GM23338 (cell line): ENCODE measurements at regions not wholly inside any gene's neighbourhood (a gene's known extent, or its start where the extent isn't known, plus 50 kb on each side); places are given as distances from the start of the nearest gene placed in this dataset.

Source experiments
- ATAC-seq: fragments of 200-7000 bp; cut with Tn5 transposase; 3 replicates; pipeline ENCODE4 v1.9.1; 2020
- DNase-seq: peaks from one replicate; pipeline ENCODE4 v3.0.0-alpha.2; 2015; ENCODE audit warnings: low spot score
- H2AFZ ChIP-seq: fragments of 200-600 bp; sonication (generic); 2 replicates; pipeline ENCODE4 v1.8.0; 2016; ENCODE audit warnings: antibody characterized with exemption, mild to moderate bottlenecking, moderate library complexity
- H3F3A ChIP-seq: fragments of 200-600 bp; sonication (generic); replicated peaks from 2 replicates; pipeline ENCODE4 v1.8.0; 2017; ENCODE audit warnings: antibody characterized with exemption, mixed run types, low read depth
- H3K27ac ChIP-seq: fragments of 200-600 bp; sonication (generic); 2 replicates; pipeline ENCODE4 v1.6.1; 2016; ENCODE audit warnings: low read depth
- H3K27me3 ChIP-seq: fragments of 200-600 bp; sonication (generic); 2 replicates; pipeline ENCODE4 v1.8.0; 2016; ENCODE audit warnings: mild to moderate bottlenecking, mixed run types, moderate library complexity; ENCODE audit not compliant: insufficient read depth
- H3K36me3 ChIP-seq: fragments of 200-600 bp; sonication (generic); 2 replicates; pipeline ENCODE4 v1.8.0; 2016; ENCODE audit warnings: mild to moderate bottlenecking; ENCODE audit not compliant: insufficient read depth
- H3K4me1 ChIP-seq: fragments of 200-600 bp; sonication (generic); 2 replicates; pipeline ENCODE4 v1.8.0; 2016; ENCODE audit warnings: mild to moderate bottlenecking, moderate library complexity; ENCODE audit not compliant: insufficient read depth
- H3K4me2 ChIP-seq: fragments of 200-600 bp; sonication (generic); 2 replicates; pipeline ENCODE4 v1.7.1; 2017; ENCODE audit warnings: mixed run types
- H3K4me3 ChIP-seq: fragments of 200-600 bp; sonication (generic); 2 replicates; pipeline ENCODE4 v1.6.1; 2016; ENCODE audit warnings: mixed run types
- H3K79me2 ChIP-seq: fragments of 200-600 bp; sonication (generic); replicated peaks from 2 replicates; pipeline ENCODE4 v1.8.0; 2017; ENCODE audit warnings: mild to moderate bottlenecking; ENCODE audit not compliant: insufficient read depth
- H3K9me2 ChIP-seq: fragments of 200-600 bp; sonication (generic); 2 replicates; pipeline ENCODE4 v1.8.0; 2017; ENCODE audit not compliant: insufficient read depth
- H4K20me1 ChIP-seq: fragments of 200-600 bp; sonication (generic); replicated peaks from 2 replicates; pipeline ENCODE4 v1.8.0; 2017; ENCODE audit warnings: mild to moderate bottlenecking; ENCODE audit not compliant: insufficient read depth
- H3K27ac Mint-ChIP-seq: 2 replicates; pipeline ENCODE4 v1.8.0; 2020; ENCODE audit warnings: inconsistent platforms, mild to moderate bottlenecking, moderate library complexity, mixed read lengths
- H3K27me3 Mint-ChIP-seq: 3 replicates; pipeline ENCODE4 v1.8.0; 2022; ENCODE audit warnings: low read depth, mild to moderate bottlenecking, moderate library complexity, mixed read lengths, inconsistent platforms; ENCODE audit not compliant: insufficient read depth, poor library complexity
- H3K36me3 Mint-ChIP-seq: 3 replicates; pipeline ENCODE4 v1.8.0; 2021; ENCODE audit warnings: low read depth, mild to moderate bottlenecking, inconsistent platforms, moderate library complexity, mixed read lengths
- H3K4me1 Mint-ChIP-seq: 3 replicates; pipeline ENCODE4 v1.8.0; 2020; ENCODE audit warnings: mild to moderate bottlenecking, inconsistent platforms, mixed read lengths
- H3K4me3 Mint-ChIP-seq: 3 replicates; pipeline ENCODE4 v1.8.0; 2021; ENCODE audit warnings: moderate library complexity, mild to moderate bottlenecking, inconsistent platforms, mixed read lengths
- H3K9me3 Mint-ChIP-seq: 3 replicates; pipeline ENCODE4 v1.8.0; 2020; ENCODE audit warnings: moderate library complexity, mild to moderate bottlenecking, inconsistent platforms, mixed read lengths
- CREB1 ChIP-seq: fragments of 250-450 bp; sonication (Bioruptor Pico); IDR thresholded peaks from 2 replicates; pipeline ENCODE4 v1.5.0; 2020; ENCODE audit warnings: low read depth, mild to moderate bottlenecking, moderate library complexity
- ETS1 ChIP-seq: IDR thresholded peaks from 2 replicates; pipeline ENCODE4 v1.6.1; 2016; ENCODE audit warnings: antibody characterized with exemption
- EZH2 ChIP-seq: fragments of 200-600 bp; sonication (generic); IDR thresholded peaks from one replicate; pipeline ENCODE4 v1.8.0; 2017; ENCODE audit warnings: antibody characterized with exemption, mild to moderate bottlenecking, low read depth; ENCODE audit not compliant: unreplicated experiment
- EZH2phosphoT487 ChIP-seq: fragments of 200-600 bp; sonication (generic); IDR thresholded peaks from one replicate; pipeline ENCODE4 v1.8.1; 2018; ENCODE audit warnings: antibody characterized with exemption; ENCODE audit not compliant: unreplicated experiment
- NANOG ChIP-seq: IDR thresholded peaks from 2 replicates; pipeline ENCODE4 v1.6.1; 2016; ENCODE audit warnings: antibody characterized with exemption, borderline replicate concordance
- REST ChIP-seq: IDR thresholded peaks from one replicate; pipeline ENCODE4 v1.6.1; 2018; ENCODE audit warnings: antibody characterized with exemption; ENCODE audit not compliant: unreplicated experiment
- STAT1 ChIP-seq: IDR thresholded peaks from one replicate; pipeline ENCODE4 v1.6.1; 2016; ENCODE audit warnings: antibody characterized with exemption; ENCODE audit not compliant: unreplicated experiment
- ZNF114 ChIP-seq: fragments of 250-450 bp; sonication (Bioruptor Pico); IDR thresholded peaks from 2 replicates; pipeline ENCODE4 v1.5.0; 2020; ENCODE audit warnings: mild to moderate bottlenecking, moderate library complexity
- ZNF462 ChIP-seq: fragments of 250-450 bp; sonication (Bioruptor Pico); IDR thresholded peaks from 2 replicates; pipeline ENCODE4 v1.5.0; 2020; ENCODE audit warnings: mild to moderate bottlenecking, moderate library complexity

- TF ChIP-seq REST (no peak), EZH2 (no peak), NANOG (no peak), CREB1 (no peak), EZH2phosphoT487 (no peak), ZNF114 (CRISPR knock-in tag) (no peak), STAT1 (no peak), ETS1 (no peak)
Observed at GRCh38 chr5:23235246-23235645, 272.2 kb upstream of the PRDM9 start (continued).

- Histone ChIP-seq H3K79me2 (no peaks in the 10 kb centered on the region), H3K27ac (peak overlapping the region; percentile 92), H3K27me3 (no peaks in the 10 kb centered on the region), H2AFZ (no peak overlapping the region), H4K20me1 (no peaks in the 10 kb centered on the region), H3K4me3 (0 out of 2 replicates have a peak overlapping the region, but pooled peaks have one; percentile 5), H3F3A (no peaks in the 10 kb centered on the region), H3K4me2 (peak overlapping the region; percentile 54), H3K4me1 (peaks cover 54% of the 10 kb centered on the region), H3K36me3 (no peaks in the 10 kb centered on the region), H3K9me2 (peaks cover 5% of the 10 kb centered on the region; the same call in 1 of the 2 replicates)
- peaks cover 2% of the 10 kb centered on the region for H3K27me3 Mint-ChIP-seq
- no peaks in the 10 kb centered on the region for H3K9me3 Mint-ChIP-seq
- peak overlapping the region; percentile 7; the same call in 1 of the 2 replicates for H3K27ac Mint-ChIP-seq
- DNase-seq (peak; percentile 75), ATAC-seq (peak; percentile 91)
- H3K36me3 Mint-ChIP-seq, result peaks cover 11% of the 10 kb centered on the region; the same call in 2 of the 3 replicates
- no peak for TF ChIP-seq EZH2
- peak; percentile 63; the same call in 1 of the 2 replicates for TF ChIP-seq CREB1
- TF ChIP-seq ZNF114 (CRISPR knock-in tag), result peak; percentile 80; the same call in 1 of the 2 replicates
- TF ChIP-seq NANOG, result peak; percentile 92
- no peak for TF ChIP-seq STAT1
- peak; percentile 6; the same call in 1 of the 2 replicates for TF ChIP-seq ZNF462 (CRISPR knock-in tag)
- H3K4me3 Mint-ChIP-seq, result no peak overlapping the region
- H3K4me1 Mint-ChIP-seq, result peaks cover 45% of the 10 kb centered on the region
Observed at GRCh38 chr5:23234197-23234596, 273.2 kb upstream of the PRDM9 start.
